ENCODE measurements at regions not wholly inside any gene's neighbourhood (a gene's known extent, or its start where the extent isn't known, plus 50 kb on each side); places are given as distances from the start of the nearest gene placed in this dataset.

DNA sequence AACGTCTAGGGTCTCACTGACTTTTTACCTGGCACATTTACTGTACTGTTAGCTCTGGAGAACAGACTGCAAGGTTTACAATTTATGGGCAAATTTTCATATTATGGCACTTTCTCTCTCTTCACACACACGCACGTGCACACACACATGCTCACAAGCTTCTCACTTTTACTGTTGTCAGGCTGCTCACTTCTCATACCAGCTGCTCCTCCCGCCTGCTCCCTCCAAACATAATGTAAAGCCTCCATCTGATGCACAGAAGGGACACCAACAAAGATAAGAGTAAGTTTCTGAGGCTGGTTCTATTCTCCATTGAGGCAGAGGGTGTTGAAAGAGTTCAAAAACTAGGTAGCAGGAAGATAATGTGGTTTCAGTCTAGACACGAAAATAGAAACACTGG is 128.9 kb upstream of the DCLK2 start:
- TF ChIP-seq CTCF (IDR thresholded peaks at IDR 0.05; ENCODE audit: low read depth, low read length), result no peak

DNA sequence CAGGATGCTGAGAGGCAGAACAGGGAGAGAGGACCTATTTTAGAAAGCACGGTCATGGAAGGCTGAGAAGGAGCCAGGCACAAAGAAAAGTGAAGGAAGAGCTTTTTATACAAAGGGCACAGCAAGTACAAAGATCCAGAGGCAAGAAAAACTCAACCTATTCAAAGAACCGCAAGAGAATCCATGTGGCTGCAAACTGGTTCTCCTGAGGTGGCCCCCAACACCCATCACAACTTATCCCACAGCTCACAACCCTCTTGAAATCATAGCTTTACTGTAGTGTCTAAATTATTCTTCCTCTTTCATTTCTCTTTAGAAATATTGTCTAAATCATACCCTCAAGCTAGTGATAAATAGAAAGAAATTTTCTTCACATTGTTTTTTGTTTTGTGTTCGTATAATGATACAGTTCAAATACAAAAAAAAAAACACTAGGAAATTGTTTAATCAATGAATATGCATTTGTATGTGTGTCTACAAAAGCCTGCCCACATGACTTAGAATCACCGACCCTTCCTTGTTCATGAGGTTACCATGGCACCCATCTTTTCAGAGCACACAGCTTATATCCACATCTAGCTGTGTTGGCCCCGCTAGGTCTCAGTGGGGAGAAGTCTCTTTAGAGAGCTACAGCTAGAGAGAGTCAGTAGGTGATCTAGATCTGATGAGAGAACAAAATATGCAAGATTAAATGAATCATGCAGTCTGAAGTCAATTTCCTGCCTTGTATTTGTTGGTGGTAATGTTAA is 126.9 kb upstream of the DCLK2 start:
- no peaks in the 10 kb centered on the region for H3K4me1 ChIP-seq (ENCODE audit: low read depth)
- no peaks in the 10 kb centered on the region for H3K9me3 ChIP-seq (ENCODE audit: low read depth)
- no peak overlapping the region for H3K27ac ChIP-seq
- no peak for TF ChIP-seq CTCF (IDR thresholded peaks at IDR 0.05; ENCODE audit: low read depth, low read length)
- DNase-seq (ENCODE audit: low read depth in 1 of 2, low spot score in 1 of 2), result no peak
- no peaks in the 10 kb centered on the region for H3K27me3 ChIP-seq
- H3K4me3 ChIP-seq, result no peak overlapping the region
- no peaks in the 10 kb centered on the region for H3K36me3 ChIP-seq

More for the DNA sequence above, 128.9 kb upstream of the DCLK2 start:
- no peaks in the 10 kb centered on the region for H3K4me1 ChIP-seq (ENCODE audit: low read depth)
- no peaks in the 10 kb centered on the region for H3K9me3 ChIP-seq (ENCODE audit: low read depth)
- no peaks in the 10 kb centered on the region for H3K27me3 ChIP-seq
- H3K27ac ChIP-seq, result no peak overlapping the region
- no peaks in the 10 kb centered on the region for H3K36me3 ChIP-seq
- no peak for DNase-seq (ENCODE audit: low read depth in 1 of 2, low spot score in 1 of 2)
- H3K4me3 ChIP-seq, result no peak overlapping the region

DNA sequence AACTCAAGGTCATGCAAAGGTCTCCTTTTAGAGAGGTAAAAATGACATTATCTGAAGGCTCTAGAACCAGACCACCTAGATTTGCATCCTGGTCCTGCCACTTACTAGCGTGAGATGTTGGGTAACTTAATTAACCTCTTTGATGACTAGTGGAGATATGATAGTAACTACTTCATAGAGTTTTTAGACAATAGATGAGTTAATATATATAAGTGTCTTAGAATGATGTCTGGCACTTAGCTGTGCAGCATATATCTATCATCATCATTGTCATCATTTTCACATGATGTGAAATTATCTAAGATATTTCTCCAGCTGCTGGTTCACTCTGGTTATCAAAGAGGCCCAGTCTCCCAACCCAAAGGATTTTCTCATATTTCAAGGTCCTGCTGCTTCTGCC is 126.1 kb upstream of the DCLK2 start:
- Histone ChIP-seq H3K27ac (no peak overlapping the region), H3K27me3 (no peaks in the 10 kb centered on the region), H3K4me3 (no peak overlapping the region), H3K9me3 (ENCODE audit: low read depth) (no peaks in the 10 kb centered on the region), H3K36me3 (no peaks in the 10 kb centered on the region), H3K4me1 (ENCODE audit: low read depth) (no peaks in the 10 kb centered on the region)
- DNase-seq (ENCODE audit: low read depth in 1 of 2, low spot score in 1 of 2), result no peak
- no peak for TF ChIP-seq CTCF (IDR thresholded peaks at IDR 0.05; ENCODE audit: low read depth, low read length)

DNA sequence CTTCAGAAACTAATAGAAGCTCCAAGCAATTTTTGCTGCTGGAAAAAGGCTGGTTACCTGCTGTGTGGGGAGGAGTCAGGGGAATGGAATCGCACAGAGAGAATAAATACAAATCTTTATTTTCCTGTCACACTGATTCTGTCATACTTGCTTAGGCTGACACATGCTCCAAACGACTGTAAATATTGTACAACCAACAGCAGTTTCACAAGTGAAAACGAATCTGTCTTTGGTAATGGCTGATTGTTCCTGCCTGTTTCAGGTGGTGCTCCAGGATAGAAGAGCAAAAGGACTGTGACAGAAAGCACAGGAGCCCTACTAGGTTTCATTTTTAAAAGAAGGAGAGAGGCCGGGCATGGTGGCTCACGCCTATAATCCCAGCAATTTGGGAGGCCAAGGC is 125.5 kb upstream of the DCLK2 start:
- no peak overlapping the region for H3K4me3 ChIP-seq
- no peaks in the 10 kb centered on the region for H3K4me1 ChIP-seq (ENCODE audit: low read depth)
- no peak for DNase-seq (ENCODE audit: low read depth in 1 of 2, low spot score in 1 of 2)
- H3K9me3 ChIP-seq (ENCODE audit: low read depth), result no peaks in the 10 kb centered on the region
- H3K27ac ChIP-seq, result no peak overlapping the region
- TF ChIP-seq CTCF (IDR thresholded peaks at IDR 0.05; ENCODE audit: low read depth, low read length), result no peak
- no peaks in the 10 kb centered on the region for H3K27me3 ChIP-seq
- H3K36me3 ChIP-seq, result no peaks in the 10 kb centered on the region

- DNase-seq (ENCODE audit: low read depth in 1 of 2, low spot score in 1 of 2), result no peak
- no peak overlapping the region for H3K27ac ChIP-seq
- H3K27me3 ChIP-seq, result no peaks in the 10 kb centered on the region
- H3K36me3 ChIP-seq, result no peaks in the 10 kb centered on the region
- H3K4me1 ChIP-seq (ENCODE audit: low read depth), result no peaks in the 10 kb centered on the region
- TF ChIP-seq CTCF (IDR thresholded peaks at IDR 0.05; ENCODE audit: low read depth, low read length), result no peak
- H3K4me3 ChIP-seq, result no peak overlapping the region
- no peaks in the 10 kb centered on the region for H3K9me3 ChIP-seq (ENCODE audit: low read depth)
These were observed 122.4 kb upstream of the DCLK2 start for GRCh38 chr4:149955780-149956390.

All from cardiac muscle cell (in vitro differentiated cells and primary cell).